ENCODE measurements at regions not wholly inside any gene's neighbourhood (a gene's known extent, or its start where the extent isn't known, plus 50 kb on each side); places are given as distances from the start of the nearest gene placed in this dataset.

DNA sequence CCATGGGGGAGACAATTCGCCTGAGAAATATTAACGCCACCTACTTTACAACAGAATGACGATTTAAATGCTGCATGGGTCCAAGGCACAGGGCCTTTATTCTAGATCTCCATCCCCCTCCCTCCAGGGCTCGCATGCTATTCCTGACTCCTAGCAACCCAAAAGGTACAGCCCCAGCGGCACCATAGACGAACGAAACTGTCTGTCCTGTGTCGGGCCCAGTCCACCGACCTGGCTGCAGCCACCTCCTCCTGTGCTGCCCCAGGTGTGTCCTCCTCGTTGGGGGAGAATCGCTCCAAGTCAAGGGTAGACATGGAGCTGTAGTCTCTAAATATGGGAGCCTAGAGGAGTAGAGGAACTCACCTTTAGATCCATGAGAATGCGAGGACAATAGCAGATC lies 196.5 kb downstream of the TOMM20 start:
- DNase-seq = no peak

DNA sequence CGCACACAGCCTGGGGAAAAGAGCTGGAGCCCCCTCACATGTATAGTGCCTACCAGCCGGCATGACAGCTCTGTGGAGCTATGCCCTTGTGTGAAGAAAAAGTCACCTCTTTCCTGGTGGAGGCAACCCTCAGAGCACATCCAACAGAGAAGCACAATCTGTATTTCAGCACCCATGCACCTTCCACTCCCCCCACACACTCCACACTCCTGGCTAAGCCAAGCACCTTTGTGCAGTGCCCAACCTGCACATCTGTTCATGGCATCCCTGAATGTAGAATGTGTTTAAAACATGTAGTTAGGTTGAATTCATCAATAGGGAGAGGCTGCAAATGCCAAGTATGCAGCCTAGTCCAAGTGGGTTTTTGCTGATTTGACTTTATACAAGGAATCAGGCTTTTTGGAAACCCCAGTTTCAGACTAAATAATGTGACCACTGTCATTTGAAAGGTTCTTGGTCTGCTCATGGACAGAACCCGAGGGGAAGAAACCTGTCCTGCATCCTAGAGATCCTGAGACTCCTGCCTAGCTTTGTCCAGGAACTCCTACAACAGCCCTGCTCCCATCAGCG lies 197.1 kb downstream of the TOMM20 start:
- no peak for DNase-seq

DNA sequence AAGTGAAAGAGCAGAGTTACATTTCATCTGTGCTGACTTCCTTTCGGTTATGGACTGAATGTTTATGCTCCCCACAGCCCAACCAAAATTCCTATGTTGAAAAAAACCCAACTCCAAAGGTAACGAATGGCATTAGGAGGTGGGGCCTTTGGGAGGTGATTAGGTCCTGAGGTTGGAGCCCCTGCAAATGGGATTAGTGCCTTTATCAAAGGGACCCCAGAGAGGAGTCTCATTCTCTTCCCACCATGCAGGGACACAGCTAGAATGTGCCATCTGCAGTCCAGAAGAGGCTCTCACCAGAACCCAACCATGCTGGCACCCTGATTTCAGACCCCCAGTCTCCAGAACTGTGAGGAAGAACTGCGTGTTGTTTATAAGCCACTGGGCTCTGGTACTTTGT lies 199.3 kb downstream of the TOMM20 start:
- DNase-seq = no peak

DNA sequence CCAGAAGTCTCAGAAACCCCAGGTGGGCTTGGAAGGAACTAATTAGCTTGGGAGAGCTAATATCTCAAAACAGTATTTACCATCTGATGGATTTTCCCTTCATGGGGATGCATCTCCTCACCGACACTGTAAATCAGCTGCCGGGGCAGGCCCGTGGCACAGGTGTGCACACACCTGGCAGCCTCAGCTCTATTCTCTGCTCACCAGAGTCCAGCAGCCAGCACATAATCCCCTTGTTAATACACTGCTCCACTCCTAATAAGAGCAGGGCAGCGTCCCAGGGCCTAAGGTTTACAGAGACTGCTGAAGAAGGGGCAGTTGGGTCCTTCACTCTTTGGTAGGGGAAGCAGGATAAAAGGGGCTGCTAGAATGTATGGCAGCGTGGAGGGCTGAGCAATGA lies 200.0 kb downstream of the TOMM20 start:
- no peak for DNase-seq

DNA sequence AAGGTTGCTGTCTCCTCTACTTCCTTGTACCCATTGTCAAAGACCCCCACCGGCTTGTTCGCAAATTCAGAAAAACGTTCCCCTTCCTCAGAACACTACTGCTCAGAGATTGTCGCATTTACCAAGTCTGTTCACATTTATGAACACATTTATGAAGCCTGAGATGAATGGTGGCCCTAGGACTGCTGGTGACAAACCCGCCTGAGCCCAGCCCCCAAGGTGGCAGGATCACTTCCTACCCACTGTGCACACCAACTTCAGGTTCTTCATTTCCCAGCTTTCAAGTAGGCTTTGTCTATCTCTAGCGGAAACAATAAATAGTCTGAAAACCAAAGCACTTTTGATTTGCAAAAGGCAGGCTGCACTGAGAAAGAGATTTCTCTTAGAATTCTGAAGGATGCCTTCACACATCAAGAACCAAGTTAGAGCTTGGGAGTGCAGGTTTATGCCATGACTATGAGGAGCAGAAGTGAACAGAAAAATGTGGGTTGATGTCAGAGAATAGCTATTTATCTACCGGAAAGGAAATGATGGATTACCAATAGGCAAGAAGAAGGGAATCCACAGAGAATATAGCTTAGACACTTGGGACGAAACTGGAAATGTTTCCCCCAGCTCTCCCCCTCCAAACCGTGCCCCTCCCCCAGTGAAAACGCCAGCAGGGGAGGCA lies 200.5 kb downstream of the TOMM20 start:
- no peak for DNase-seq

DNA sequence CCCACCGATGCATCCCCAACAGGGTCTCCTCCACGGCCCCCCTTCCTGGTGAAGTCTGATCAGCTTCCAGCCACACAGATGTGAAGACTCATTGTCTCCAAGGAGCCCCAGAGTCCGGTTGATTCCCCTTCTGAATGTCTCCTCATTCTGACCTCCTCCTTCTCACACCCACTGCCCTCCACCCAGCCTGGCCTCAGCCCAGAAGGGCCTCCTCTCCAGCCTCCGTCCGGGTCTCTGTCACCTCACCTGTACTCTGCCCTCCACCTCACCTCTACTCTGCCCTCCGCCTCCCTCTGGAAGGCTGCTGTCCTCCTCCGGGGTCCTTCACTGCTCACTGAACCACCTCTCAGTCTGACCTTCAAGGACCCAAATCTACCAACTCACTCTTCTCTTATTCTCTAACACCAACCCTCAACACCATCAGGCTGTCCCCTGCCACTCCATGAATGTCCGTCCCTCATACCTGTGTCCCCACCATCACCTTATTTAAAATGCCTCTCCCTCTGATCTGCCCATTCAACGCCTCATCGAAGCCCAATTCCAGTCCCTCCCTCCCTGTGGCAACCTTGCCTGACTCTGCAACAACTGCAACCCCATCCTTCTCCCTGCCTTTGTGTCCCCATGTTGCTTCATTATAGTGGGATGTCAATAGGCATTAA lies 201.2 kb downstream of the TOMM20 start:
- DNase-seq = no peak

DNA sequence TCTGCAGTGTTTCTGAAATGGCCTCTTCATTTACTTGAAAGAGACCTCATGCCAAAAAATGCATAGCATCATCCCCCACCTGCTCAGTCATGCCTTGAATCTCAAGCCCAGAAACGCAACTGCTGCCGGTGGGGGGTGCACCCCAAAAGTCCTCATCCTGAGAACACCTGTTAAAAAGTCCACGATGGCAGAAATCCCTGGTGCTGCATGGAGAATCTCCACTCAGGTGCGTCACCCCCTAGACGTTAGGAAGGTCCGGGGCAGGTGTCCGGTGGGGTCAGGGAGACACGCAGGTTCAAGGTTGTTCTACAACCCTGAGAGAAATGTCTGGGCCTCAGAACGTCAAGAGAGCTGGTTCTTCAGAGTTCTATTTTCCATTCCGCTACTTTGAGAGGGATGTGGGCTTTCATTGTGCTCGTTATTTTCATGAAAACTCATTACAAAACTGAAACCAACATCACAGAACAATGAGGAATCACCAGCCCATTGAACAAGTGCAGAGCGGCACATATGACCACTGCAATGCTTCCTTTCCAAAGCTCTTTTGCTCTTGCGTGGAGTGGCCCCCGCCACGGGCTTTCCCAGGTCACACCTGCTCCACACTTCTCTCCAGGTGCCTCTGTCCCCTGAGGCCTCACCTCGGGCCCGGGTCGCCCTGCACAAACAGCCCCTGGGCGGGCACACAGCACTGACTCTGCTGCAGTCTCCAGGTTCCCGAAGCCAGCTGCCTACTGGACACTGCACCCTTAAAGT lies 201.9 kb downstream of the TOMM20 start:
- DNase-seq = no peak

DNA sequence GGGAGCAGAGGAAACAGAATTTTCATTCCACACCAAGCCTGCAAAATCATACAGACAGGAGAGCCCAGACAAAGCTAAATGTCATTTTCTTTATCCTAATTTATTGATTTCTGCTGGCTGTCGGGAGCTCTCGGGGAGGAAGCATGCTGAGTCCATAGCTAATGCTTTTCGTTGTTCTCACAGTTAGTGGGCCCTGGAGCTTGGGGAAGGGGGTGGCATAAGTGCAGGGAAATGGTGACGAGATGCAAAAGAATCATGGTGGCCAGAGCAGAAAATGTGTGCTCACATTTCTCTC lies 202.4 kb downstream of the TOMM20 start:
- no peak for DNase-seq

DNA sequence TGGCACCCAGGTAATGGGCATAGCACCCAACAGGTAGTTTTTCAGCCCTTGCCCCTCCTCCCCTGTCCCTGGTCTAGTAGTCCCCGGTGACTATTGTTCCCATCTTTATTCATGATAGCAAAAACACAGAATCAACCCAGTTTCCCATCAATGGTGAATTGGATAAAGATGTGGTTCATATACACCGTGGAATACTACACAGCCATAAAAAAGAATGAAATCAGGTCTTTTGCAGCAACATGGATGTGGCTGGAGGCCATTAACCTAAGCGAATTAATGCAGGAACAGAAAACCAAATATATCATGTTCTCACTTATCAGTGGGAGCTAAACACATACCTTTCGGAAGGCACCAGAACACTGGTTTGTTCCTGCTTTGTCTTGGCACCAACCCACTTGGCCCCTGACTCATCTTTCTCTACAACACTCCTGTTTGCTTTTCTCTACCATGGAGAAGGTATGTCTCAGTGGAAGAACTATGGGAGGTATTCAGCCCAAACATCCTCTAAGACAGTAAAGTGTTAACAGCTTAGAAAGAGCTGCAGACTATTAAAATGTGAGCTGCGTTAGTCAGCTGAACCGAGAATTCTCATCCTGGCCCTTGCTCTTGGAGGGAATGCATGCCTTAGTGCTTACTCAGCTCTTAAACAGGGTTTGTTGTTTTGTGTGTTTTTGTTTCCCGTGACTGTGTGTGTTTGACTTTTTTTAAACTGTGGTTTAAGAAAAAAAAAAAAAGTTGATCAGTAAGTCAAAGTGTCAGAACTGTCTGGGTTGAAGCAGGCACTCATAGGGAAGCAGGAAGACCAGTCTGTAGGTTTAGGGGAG lies 203.0 kb downstream of the TOMM20 start:
- no peak for DNase-seq

DNA sequence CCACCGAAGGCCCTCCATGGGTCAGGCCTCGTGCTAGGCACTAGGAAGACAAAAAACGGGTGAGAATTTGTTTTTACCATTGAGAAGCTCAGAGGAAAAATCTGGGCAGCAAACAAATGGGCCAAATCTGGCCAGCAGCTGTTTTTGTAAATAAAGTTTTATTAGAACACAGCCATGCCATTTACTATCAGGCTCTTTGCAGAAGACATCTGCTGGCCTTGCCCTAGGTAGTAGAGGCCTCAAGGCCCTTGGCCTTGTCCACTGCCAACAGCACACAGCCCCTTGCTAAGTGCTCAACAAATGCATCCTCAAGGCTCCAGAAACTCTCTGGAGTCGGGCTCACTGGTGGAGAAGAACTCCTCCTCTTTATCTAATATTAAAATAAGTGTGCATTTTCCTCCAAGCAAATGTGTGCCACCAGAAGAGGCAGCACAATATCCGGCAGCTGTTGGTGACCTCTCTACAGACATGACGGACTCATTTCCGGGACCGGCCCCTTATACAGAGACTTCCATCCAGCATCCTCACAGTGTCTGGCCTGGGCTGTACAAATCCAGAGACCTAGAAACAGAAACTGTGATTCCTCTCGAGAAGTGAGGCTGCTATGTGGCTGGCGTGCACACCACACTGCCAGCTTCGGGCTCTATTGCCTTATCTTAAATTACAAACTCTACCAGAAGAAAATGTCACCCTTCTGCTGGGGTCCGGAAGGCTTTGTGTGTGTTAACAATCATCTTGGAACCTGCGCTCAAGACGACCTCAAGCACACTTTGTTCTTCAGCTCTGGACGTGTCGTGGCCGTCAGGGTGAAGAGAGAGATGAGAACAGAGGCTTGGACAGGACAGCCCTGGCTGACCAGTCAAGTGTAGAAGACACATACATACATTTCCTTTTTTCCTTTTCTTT lies 203.9 kb downstream of the TOMM20 start:
- DNase-seq = no peak

DNA sequence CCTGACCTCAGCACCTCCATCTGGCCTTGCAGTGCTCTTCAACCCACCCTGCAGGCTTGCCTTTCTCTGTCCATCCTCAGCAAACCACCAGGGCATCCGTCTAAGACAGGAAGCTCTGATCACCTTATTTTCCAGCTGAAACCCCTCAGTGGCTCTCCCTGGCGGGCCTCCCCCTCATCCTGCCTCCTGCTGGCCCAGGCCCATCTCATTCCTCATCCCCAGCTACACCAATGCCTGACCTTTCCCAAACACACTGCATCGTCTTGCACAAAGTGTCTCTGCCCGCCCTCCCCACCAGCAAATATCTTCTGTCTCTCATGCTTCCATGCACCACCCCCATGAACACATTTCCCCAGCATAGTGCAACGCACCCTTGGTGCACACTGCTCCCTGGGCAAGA lies 205.0 kb downstream of the TOMM20 start:
- DNase-seq = no peak

DNA sequence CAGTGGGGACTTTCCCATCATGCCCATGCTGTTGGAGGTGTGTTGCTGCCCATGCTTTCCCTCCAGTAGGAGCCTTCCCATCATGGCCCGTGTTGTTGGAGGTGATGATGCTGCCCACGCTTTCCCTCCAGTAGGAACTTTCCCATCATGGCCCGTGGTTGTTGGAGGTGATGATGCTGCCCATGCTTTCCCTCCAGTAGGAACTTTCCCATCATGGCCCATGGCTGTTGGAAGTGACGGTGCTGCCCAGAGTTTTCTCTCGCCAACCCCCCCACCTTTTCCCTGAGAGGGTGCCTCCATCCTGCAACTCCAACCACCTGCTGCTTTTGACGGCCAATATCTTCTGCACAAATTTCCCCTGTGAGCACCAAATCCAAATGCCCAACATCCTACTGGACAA lies 205.7 kb downstream of the TOMM20 start:
- DNase-seq = no peak

DNA sequence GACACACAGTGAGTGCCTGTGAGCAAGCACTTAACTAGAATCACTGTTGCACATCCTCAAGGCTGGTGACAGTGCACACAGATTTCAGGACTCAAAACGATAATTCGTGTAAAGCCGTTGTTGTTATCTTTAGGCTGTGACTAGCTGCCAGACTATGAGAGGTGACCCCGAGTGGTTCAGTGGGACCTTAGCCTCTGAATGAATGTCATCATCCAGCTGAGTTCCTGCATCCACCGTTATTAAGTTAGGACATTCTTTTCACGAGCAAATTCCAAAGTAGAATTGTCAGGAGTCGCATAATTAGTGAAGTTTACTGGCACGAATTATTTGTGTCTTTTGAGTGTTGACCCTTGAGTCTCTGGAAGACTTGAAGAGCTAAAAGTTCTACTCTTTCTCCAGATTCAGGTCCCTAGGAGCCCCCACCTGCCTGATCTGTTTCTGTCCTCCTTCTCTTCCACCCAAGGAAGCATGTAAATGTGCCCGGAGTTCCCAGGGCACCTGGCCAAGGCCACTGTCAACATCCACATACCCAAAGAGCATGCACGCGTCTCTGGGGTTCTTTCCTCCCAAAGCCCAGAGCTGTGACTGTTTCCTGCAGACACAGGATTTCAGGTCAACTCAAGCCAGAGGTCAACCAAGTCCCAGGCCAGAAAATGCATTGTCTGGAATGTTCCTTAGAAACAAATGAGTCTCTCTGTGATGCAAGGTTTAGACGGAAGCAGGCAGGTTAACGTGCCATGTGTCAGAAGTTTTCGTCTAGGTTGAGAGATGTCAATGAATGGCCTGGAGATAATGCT lies 207.2 kb downstream of the TOMM20 start:
- DNase-seq = no peak

DNA sequence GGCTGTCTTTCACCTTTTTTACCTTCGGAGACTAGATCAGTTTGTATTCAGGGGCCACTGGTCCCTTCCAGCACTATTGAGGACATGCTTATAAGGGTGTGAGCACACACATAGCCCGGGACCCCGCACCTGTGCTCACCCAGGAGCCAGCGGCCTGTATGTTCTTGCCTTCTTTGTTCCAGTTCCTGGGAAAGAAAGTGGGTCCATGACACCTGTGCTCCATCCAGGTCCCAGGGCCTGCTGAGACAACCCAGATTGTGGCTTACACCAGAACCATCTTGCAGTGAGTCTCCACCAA lies 207.8 kb downstream of the TOMM20 start:
- no peak for DNase-seq

DNA sequence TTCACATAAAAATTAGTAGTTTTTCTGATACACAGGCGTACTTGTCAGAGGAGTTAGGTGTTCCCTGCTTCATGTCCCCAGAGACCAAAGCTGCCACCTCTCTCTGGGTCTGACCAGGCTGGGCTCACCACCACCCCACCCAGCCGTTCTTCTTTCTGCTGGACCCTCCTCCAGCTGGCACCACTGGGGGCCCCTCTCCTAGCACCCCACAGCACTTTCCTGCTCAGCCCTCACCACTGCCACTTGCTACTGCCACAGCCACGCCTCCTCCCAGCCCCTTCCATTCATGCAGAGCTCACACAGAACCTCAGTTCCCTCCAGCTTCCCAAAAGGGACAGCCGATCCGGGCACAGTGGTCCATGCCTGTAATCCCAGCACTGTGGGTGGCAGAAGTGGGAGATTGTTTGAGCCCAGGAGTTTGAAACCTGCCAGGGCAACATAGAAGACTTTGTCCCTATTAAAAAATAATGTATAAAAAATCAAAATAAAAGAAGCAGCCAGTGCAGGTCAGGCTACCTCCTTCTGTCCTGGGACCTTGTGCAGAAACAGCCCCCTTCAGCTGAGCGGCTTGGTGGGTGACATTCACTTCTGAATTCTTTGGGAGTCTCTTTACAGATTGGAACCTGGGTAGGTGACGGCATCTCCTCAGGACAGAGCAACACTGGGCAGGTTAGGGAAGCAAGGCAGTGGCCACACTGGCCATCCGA lies 208.3 kb downstream of the TOMM20 start:
- no peak for DNase-seq

DNA sequence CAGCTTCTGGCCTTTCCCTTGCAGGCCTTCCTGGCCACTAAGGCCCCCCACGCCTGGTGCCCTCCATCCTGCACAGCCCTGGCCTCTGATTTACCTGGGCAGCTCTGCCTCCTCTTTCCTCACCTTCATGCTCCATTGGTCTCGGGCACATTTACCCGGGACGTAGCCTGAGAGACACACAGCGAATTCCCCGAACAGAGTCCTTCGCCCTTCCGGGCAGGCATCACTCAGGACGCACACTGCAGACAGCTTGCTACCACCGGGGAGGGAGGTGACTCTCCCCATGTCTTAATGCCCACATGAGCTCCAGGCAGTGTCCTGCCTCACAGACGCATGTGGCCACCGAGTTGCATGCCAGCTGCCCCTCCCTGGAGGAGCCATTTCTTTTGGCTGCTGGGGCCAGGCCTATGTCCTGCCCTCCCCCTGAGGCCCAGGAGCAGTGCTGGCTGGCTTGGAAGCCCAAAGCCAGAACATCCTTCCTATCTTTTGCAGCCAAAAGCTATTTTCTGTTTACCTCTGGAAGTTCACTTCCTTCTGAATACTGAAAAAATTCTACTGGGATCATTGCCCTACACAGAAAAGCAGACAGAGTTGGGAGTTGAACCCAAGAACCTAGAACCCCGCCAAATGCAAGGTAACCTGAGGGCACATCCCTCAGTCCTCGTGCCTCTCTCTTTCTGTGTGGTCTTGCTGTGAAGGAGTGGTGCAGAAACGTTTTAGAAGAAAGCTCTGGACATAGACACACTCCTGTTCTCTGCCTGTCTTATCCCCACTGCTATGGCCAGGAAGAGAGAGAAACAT lies 209.5 kb downstream of the TOMM20 start:
- no peak for DNase-seq

DNA sequence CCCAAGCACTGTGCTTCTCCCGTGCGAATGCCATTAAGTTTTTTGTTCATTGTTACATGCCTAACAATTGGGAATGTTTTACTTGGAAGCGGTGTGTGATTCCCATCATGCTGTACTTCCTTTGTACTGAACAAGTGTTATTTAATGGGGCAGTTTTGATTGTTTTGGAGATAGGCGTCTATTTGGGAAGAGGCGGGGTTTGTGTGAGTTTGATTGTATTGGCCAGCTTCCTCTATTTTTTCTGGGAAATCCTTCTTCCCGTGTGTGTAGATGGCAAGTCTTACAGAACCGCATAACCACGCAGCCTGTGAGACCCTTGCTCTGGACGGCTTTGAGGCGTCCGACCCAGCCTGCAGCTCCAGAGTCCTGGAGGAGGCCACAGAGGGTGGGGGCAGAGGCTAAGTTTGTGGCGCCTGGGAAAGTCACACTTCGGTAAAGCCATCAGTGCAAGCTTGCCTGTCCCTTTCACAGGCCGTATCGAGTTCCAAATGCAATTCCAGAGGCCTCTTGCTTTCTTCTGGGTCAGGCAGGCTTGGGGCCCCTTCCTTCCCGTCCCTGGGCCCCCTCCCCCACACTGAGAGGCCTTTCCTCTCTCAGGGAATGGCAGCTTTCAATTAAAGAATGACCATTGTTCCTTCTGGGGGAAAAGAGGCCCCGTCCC lies 210.3 kb downstream of the TOMM20 start:
- no peak for DNase-seq

DNA sequence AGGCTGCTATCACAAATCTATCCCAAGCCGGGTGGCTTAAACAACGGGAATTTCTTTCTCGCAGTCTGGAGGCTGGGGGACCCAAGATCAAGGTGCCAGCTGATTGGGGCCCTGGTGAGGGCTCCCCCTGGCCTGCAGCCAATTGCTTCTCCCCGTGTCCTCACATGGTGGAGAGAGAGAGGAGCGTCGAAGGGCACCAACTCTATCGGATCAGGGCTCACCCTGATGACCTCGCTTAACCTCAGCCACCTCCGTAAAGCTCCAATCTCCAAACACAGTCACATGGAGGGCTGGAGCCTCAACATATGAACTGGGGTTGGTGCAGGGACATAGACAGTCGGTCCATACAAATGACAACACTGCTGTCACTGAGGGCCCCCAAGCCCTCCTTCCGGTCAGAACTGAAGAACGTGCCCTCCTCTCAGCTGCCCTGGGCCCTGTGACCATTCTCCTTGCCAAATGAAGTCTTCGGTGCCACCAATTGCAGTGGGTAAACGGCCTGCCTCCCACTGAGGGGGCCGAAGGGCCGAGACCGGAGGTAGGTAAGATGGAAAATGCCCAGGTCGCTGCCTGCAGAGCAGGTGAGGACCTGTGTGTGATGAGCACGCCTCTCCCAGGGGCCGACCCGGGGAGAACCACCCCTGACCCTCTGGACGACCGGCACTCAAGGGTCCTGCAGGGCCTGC lies 211.0 kb downstream of the TOMM20 start:
- no peak for DNase-seq

DNA sequence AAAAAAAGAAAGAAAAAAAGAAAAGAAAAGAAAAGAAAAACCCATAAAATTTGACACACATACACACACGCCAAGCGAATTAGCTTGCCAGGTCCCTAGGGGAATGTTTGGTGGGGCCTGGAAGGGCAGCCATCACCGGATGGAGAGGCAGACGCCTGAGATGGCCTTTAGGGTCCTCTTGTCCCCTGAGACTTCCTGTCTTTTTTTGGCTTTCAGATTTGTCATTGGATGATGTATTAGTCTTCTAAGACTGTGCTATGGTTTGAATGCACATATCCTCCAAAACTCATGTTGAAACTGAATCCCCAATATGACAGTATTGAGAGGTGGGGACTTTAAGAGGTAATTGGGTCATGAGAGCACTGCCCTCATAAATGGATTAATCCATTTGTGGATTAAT lies 211.8 kb downstream of the TOMM20 start:
- DNase-seq = no peak

Measured in NCI-H1930 (cell line).